ENCODE measurements at regions not wholly inside any gene's neighbourhood (a gene's known extent, or its start where the extent isn't known, plus 50 kb on each side); places are given as distances from the start of the nearest gene placed in this dataset.
"Not testable (repeated sequence)": the region's sequence is repeated elsewhere in the genome, so short reads cannot be mapped to it uniquely, and the experiment has no call there.

DNA sequence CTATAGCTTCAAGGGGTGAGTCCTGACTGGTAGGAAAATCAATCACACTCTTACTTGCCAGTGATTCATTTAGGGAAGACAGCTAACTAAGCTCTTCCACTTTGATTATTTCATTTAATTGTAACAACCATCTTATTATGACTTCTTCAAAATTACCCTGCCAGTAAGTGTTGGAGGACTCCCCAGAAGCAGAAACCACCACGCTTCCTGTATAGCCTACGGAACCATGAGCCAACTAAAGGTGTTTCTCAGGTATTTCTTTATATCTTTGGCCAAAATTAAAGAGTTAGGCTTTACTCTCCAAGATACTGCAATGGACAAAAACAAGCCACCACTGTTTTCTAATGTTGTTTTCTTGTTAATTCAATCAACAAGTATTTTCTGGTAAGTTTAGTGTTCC, 61.0 kb downstream of the FOXD4L5 start:
- H3K27ac Mint-ChIP-seq; H3K4me3 Mint-ChIP-seq (ENCODE audit: low read depth); intact Hi-C loops (cut with micrococcal nuclease); H3K4me1 Mint-ChIP-seq (ENCODE audit: low read depth); H3K36me3 Mint-ChIP-seq (ENCODE audit: low read depth); H3K9me3 Mint-ChIP-seq; H3K27me3 Mint-ChIP-seq (ENCODE audit: low read depth): not testable (repeated sequence)
- DNase-seq (ENCODE audit: low spot score), result peak; percentile 5

DNA sequence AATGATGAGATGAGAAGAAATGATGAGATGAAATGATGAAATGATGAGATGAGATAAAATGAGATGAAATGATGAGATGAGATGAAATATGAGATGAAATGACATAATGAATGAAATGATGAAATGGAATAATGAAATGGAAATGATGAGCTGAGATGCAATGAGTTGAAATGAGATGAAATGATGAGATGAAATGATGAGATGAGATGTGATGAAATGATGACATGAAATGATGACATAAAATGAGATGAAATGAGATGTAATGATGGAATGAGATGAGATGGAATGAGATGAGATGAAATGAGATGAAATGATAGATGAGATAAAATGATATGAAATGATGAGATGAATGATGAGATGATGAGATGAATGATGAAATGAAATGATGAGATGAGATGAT, 76.2 kb downstream of the FOXD4L5 start:
- intact Hi-C loops (cut with micrococcal nuclease); H3K36me3 Mint-ChIP-seq (ENCODE audit: low read depth); H3K27ac Mint-ChIP-seq; H3K4me1 Mint-ChIP-seq (ENCODE audit: low read depth); H3K27me3 Mint-ChIP-seq (ENCODE audit: low read depth); DNase-seq (ENCODE audit: low spot score); H3K4me3 Mint-ChIP-seq (ENCODE audit: low read depth): not testable (repeated sequence)
- peaks cover 14% of the 10 kb centered on the region for H3K9me3 Mint-ChIP-seq

DNA sequence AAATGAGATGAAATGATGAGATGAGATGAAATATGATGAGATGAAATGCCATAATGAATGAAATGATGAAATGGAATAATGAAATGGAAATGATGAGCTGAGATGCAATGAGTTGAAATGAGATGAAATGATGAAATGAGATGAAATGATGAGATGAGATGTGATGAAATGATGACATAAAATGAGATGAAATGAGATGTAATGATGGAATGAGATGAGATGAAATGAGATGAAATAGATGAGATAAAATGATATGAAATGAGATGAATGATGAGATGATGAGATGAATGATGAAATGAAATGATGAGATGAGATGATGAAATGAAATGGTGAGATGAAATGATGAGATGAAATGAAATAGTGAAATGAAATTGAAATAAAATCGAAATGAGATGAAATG, 77.7 kb downstream of the FOXD4L5 start:
- H3K36me3 Mint-ChIP-seq (ENCODE audit: low read depth); H3K4me1 Mint-ChIP-seq (ENCODE audit: low read depth); DNase-seq (ENCODE audit: low spot score); H3K4me3 Mint-ChIP-seq (ENCODE audit: low read depth); intact Hi-C loops (cut with micrococcal nuclease); H3K27me3 Mint-ChIP-seq (ENCODE audit: low read depth); H3K27ac Mint-ChIP-seq: not testable (repeated sequence)
- peaks cover 14% of the 10 kb centered on the region for H3K9me3 Mint-ChIP-seq

DNA sequence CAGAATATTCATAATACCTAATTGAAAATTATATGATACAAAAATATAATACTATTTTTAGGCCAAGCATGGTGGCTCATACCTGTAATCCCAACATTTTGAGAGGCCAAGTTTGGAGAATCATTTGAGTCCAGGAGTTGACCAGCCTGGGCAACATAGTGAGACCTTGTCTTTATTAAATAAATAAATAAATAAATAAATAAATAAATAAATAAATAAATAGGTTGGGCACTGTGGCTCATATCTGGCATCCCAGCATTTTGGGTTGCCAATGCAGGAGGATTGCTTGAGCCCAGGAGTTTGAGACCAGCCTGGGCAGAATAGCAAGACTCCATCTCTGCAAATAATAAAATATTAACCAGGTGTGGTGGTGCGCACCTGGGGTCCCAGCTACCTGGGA, 79.2 kb downstream of the FOXD4L5 start:
- H3K27me3 Mint-ChIP-seq (ENCODE audit: low read depth); H3K4me3 Mint-ChIP-seq (ENCODE audit: low read depth); intact Hi-C loops (cut with micrococcal nuclease): not testable (repeated sequence)

DNA sequence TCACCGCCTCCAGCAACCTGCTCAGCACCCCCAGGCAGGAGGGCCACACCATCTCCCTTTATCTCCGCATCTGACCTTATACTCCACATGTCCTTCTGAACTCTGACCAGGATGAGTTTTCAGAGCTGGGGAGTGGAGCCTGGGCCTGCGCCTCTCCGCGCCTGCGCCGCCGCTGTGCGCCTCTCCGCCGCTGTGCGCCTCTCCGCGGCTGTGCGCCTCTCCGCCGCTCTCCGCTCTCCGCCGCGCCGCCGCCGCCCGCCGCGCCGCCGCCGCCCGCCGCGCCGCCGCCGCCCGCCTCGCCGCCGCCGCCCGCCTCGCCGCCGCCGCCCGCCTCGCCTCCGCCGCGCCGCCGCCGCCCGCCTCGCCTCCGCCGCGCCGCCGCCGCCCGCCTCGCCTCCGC, 89.2 kb downstream of the FOXD4L5 start:
- DNase-seq (ENCODE audit: low spot score); H3K4me3 Mint-ChIP-seq (ENCODE audit: low read depth); H3K27ac Mint-ChIP-seq; H3K36me3 Mint-ChIP-seq (ENCODE audit: low read depth); H3K27me3 Mint-ChIP-seq (ENCODE audit: low read depth); H3K4me1 Mint-ChIP-seq (ENCODE audit: low read depth); intact Hi-C loops (cut with micrococcal nuclease); H3K9me3 Mint-ChIP-seq: not testable (repeated sequence)

More for the DNA sequence above, 79.2 kb downstream of the FOXD4L5 start:
- not testable (repeated sequence) for H3K27ac Mint-ChIP-seq; H3K36me3 Mint-ChIP-seq (ENCODE audit: low read depth); DNase-seq (ENCODE audit: low spot score); H3K4me1 Mint-ChIP-seq (ENCODE audit: low read depth)
- peaks cover 14% of the 10 kb centered on the region for H3K9me3 Mint-ChIP-seq

DNA sequence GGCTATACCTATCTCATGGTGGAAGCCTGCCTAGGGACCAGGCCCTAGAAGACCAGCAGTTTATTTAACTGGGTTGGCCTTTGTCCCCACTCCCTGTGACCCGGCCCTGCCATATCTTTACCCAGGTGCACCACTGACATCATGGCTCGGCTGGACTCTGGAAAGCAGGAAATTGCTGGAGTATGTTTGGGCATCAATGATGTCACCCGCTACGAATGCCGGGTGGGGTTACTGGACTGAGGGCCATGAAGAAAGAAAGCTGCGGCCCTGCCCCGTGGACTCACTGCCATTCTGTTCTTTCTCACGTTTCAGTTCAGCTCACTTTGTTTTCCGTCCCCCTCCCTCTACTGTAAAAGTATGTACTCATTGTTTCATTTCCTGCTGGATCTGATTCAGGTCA, 129.1 kb downstream of the FOXD4L5 start:
- DNase-seq (ENCODE audit: low spot score); H3K4me3 Mint-ChIP-seq (ENCODE audit: low read depth); H3K27me3 Mint-ChIP-seq (ENCODE audit: low read depth); intact Hi-C loops (cut with micrococcal nuclease); H3K9me3 Mint-ChIP-seq; H3K36me3 Mint-ChIP-seq (ENCODE audit: low read depth); H3K4me1 Mint-ChIP-seq (ENCODE audit: low read depth); H3K27ac Mint-ChIP-seq: not testable (repeated sequence)
